ENCODE measurements at regions not wholly inside any gene's neighbourhood (a gene's known extent, or its start where the extent isn't known, plus 50 kb on each side); places are given as distances from the start of the nearest gene placed in this dataset.

DNA sequence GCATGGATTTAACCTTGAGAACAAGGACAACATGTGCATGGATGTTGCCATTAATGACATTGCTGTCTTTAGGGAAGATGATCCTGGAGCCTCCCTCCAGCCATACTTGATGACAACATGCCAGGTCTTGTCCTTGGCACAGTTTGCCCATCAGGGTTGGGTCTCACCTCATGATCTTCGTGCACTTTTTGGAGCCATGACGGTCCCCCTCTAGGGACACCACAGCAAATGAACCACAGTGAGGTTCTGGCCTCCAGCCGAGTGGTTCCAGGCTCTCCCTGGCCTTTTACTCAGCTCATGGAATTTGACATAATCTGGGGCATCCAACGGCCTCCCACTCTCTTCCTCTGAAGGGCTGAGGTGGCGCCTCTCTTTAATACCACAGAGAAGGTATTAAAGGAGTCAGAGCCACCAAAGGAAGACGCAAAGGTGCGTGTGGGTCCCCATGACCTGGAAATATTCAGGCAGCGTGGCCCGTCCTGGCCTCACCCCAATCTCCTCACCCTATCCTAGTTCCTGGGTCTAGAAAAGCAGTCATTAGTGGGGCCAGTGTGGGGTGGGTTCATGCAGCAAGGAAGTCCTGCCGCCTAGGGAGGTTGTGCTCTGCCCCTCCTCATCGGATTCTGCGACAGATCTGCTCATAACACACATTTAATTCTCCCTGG, 184.8 kb downstream of the CXCL12 start:
- DNase-seq (ENCODE audit: low read depth): no peak

DNA sequence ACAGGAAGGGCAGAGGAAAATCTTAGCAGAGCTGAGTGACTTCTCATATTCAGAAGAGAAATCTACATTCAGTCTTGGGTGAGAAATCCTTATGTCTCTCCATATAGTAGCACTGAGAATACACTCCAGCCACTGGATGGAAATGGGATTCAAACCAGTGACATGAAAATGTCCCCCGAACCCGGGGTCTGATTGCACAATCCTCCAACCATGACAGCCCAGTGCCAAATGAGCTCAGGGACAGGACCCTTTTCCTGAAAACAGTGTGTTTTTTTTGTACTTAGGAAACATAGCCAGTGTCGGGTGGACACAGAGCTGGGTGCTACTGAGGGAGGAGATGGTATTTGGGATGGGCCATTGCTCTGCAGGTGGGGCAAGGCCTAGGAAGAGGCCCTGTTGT, 185.6 kb downstream of the CXCL12 start:
- DNase-seq (ENCODE audit: low read depth): no peak

DNA sequence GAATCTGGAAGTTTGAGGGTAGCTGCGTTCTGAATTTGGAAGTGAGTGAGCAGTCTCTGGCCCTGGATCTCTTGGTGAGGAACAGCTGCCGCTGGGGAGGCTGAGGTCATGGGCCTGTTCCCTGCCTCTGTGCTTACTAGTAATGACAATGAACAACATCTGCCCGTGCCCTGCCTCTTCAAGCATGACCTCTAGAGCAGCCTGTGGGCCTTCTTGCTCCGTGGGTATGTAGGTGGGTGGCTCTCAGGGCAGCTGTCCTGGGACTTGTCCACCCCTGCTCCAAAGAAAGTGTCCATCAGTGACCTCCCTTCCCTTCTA, 186.2 kb downstream of the CXCL12 start:
- DNase-seq (ENCODE audit: low read depth): peak; percentile 70

DNA sequence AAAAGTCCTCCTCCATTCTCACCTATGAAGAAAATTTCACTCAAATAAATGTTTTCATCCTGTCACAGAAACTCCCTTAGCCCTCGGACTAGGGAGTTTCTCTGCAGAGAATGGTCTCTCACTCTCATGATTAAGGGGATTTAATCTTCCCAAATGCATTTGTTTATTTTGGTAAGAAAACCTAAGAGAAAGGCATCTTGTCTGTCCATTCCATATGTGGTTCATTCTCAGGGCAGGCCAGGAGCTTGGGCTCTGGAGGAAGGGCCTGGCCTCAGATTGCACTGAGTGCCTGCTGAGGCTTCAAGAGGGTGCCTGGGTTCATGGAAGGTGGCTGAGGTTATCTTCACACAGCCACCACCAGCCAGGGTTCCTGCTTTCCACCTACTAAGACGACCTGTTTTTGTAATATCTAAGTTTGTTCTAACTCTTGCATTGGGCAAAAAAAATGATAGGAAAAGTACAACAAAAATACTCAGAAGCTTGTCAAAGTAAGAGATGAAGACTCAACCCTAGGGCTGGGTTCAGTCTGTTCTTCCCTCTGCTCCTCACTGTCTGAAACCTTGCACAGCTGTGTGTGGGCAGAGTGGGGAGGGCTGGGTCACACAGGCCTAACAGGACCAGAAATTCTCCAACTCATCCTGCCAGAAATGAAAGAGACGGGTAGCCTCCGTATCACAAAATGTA, 186.7 kb downstream of the CXCL12 start:
- DNase-seq (ENCODE audit: low read depth): no peak

DNA sequence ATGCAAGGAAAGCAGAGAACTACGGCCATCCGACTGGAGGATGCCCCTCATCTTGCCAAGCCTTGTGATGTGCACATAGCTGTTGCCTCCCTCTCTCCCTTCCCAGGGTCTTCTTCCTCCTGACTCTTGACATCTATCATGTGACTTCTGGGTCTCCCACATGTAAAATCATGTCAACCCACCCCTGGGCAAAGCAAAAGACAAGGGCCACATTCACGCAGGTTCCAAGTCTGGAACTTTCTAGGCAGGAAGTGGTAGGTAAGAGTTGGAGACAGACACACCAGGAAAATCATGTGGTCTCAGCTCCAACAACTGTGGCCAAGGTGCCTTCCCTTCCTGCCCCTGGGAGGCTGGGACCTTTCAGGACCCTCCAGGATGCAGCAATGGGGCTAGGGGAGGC, 187.3 kb downstream of the CXCL12 start:
- DNase-seq (ENCODE audit: low read depth): no peak

DNA sequence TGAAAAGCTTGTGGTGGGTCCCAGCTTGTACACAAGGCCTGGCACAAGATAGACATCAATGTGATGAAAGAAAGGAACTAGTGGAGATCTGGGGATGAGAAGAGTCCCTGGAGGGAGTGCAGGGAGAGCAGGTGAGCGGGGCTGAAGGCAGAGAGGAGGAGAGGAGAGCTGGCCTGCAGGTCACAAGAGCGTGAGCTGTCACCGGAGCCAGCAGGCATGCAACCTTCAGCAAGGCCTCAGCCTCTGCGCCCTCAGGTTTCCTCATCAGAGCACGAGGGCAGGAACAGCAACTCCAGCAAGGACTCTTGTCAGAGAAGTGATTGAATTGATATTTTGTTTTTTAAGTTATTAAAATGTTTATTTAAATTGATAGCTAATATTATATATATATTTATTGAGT, 188.6 kb downstream of the CXCL12 start:
- DNase-seq (ENCODE audit: low read depth): no peak

DNA sequence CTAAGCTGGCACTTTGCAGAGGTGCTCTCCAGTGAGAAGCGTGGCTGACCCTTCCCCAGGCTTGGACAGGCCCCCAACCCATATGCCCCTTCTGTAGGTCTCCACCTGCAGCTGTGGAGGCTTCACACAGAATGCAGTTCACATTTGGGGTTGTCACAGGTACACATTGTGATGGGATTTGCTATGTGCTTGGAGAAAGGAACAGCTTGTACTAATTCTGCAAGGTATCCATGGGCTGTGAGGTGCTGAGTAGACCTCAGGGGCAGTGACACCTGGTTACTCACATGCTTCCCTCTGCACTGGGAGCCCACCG, 188.9 kb downstream of the CXCL12 start:
- DNase-seq (ENCODE audit: low read depth): no peak

DNA sequence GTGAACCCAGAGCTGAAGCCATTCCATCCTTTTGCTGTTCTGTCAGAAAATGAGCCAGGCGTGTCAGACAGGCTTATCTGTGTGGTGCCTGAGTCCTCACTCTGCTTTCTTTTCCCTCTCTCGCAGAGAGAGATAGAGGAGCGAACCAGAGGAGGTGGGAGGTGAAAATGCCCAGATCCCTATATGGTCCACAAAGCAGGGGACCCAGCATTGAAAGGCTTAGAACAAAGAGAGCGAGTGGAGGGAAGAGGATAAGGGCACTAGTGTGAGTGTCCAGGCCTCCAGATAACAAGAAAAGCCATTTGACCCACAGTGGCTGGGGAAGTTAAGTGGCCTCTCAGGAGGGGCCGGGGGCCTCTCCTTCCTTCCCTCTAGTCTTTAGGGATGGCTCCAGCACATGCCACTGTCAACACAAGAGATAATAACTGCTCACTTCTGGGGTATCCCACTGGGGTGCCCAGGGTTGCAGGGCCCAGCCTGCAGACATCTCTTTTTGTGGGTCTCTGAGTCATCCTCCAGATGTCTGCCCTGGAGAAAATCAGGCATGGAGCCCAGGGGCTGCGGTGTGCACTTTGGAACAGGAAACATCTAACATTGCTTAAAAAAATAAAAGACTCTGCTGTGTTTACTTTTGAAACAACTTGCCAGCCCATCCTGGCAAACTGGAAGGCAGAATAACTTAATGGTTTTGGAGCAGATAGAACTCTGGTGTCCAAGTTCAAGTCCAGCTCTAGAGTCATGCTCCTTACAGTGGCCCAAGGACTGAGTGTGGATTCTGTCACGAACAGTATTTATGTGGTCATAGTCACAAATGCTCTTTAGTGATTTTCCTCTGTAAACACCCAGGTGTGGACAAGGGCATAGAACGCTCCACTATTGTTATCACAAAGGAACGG, 189.5 kb downstream of the CXCL12 start:
- DNase-seq (ENCODE audit: low read depth): peak; percentile 92

DNA sequence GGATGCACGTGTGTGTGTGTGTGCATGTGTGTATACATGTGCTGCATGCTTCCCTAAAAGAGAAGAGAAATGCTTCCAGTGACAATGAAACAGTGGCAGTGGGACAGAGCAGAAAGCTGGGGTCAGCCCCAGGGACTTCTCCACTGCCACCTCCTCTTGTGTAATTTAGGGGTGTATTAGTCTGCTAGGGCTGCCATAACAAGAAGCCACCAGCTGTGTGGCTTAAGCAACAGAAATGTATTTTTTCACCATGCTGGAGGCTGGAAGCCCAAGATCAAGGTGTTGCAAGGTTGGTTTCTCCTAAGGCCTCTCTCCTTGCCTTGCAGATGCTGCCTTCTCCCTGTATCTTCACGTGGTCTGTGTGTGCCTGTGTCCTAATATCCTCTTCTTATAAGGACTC, 190.5 kb downstream of the CXCL12 start:
- no peak for DNase-seq (ENCODE audit: low read depth)

DNA sequence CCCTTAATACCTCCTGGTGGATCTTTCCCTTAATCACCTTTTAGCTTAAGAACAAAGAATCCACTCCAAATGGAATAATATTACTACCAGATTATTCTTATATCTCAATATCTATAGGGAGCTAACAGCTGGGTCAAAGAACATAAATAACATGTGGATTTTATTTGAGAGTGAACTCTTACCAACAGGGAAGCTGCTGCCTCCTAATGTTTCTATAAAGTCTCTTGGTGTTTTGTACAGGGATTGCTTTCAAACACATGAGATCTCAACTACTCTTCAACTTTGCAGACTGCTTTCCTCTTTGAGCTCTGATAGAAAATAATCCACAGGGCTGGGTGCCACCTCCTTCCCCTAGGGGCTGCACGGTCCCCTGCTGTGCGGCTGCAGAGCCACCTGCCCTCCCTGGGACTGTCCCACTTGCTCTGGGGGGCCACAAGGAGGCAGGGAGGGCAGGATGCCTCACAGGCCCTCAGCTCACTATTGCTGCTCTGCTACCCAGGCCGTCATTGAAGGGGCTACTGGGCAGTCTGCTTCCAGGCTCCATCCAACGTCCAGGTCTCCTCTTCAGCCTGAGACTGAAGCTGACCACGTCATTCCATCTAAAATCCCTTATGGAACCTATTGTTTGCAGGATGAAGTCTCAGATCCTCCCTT, 191.2 kb downstream of the CXCL12 start:
- DNase-seq (ENCODE audit: low read depth): no peak

DNA sequence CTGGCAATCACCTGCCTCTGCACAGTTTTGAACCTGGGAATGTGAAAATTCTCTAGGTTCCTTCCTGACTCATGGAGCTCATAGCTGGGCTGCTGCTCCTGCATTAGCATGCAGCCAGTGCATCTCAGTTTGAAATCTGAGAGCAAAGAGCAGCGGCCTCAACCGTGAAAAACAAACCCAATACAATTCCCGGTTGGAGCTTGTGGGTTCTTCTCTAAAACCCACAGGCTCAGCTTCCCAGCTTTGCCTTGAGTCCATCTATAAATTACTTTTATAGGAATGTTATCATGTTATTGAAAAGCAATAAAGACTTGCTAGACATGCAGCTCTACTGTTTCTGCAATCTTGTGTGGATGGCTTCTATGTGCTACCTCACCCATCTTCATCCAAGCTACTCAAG, 191.7 kb downstream of the CXCL12 start:
- DNase-seq (ENCODE audit: low read depth): peak; percentile 25

DNA sequence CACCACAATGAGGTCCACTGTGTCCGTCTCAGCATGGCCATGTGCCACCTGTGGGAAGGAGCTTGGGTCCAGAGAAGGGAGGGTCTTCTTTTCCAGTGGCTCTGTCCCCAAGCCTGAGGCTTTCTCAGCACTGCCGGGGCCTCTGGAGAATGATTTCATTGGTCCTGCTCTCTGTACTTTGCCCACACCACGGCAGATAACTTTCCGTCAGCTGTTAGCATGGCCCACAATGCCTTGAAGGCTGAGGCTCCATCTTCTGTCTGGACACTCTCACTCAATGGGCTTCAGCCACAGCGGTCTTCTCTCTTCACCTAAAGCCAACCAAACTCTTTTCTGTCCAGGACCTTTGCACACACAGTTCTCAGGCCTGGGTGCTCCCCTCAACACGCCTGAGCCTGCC, 192.5 kb downstream of the CXCL12 start:
- no peak for DNase-seq (ENCODE audit: low read depth)

DNA sequence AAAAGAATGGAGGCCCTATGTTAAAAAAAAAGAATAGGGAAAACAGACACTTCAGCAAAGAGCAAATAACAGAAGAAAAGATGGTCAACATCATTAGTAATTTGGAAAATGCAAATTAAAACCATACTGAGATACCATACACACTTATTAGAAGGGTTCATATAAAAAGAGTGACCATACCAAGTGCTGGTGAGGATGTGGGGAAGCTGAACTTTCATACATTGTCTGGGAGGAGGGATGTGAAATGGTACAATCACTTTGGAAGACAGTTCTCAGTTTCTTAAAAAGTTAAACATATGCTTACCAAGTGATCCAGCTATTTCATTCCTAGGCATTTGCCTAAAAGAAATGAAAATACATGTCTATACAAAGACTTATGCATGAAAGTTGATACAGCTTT, 194.4 kb downstream of the CXCL12 start:
- DNase-seq (ENCODE audit: low read depth): no peak

DNA sequence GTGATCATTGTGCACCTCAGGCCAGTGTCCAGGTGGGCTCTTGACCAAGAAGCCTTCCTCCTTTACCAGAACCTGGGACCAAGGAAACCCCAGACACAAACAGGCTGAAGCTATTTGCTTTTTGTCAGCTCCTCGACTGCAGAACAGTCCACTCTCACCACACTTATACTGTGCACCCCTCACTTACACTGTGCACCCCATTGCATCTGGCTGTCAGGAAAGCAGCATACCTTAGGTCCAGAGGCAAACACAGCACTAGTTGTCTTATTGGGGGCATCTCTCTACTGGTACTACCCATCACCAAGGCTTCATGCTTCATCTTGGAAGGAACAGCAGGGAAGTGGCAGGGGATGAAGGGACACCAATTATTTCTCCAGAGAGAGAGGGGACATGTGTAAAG, 198.1 kb downstream of the CXCL12 start:
- DNase-seq (ENCODE audit: low read depth): no peak

DNA sequence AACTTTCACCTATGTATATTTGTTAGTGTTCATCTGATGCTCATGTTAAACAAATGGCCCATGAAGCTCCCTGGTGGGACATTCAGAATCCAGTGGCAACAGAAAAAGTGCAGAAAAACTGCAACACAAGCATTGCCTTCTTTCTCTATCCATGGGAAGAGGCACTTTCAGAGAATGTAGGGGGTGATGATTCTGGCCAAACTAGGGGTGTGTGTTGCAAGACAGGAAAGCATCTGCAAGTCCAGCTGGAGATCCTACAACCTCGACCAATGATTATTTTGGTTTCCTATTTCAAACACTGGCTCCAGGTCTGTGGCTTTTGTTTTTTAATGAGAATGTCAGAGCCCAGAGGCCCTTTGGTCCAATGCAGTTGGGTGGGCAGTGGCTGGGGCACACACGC, 198.7 kb downstream of the CXCL12 start:
- DNase-seq (ENCODE audit: low read depth): no peak

DNA sequence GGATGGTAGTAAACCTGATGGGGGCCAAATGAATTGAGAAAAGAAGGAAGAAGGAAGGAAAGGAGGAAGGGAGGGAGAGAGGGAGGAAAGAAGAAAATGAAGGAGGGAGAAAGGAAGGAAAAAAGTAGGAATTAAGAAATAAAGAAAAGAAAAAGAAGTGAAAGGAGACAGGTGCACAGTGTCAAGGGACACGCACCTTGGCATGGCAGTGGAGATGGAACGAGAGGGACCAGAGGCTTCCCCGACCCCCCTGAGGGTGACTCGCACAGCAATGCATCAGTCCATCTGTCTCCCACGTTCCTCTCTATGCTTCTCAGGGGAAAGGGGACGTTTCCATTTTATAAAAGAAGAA, 199.6 kb downstream of the CXCL12 start:
- DNase-seq (ENCODE audit: low read depth): no peak

DNA sequence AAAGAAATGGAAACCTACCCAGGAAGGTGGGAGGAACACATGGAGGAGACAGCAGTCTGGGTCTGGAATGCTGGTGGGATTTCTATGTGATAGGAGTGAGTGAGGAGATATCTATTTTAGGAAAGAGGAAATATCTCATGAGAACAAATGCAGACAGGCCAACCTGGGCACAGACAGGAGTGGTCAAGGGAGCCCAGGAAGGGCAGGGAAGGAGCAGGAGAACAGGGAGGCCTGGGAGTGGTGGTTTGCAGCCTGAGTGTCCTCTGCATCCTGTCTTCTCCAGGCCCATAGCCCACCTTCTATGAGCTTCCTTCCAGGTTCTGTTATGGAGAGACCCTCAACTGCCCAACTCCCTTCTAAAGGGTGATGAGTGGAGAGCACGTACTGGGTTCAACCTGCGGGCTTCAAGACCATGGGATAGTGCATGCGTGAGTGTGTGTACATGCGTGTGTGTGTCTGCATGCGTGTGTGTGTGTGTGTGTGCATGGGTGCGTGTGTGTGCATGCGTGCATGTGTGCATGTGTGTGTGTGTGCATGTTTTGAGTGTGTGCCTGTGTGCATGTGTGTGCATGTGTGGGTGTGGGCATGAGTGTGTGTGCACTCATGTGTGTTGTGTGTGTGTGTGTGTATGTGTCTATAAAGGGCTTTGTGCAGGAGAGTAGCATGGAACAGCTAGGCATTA, 200.1 kb downstream of the CXCL12 start:
- DNase-seq (ENCODE audit: low read depth): no peak

DNA sequence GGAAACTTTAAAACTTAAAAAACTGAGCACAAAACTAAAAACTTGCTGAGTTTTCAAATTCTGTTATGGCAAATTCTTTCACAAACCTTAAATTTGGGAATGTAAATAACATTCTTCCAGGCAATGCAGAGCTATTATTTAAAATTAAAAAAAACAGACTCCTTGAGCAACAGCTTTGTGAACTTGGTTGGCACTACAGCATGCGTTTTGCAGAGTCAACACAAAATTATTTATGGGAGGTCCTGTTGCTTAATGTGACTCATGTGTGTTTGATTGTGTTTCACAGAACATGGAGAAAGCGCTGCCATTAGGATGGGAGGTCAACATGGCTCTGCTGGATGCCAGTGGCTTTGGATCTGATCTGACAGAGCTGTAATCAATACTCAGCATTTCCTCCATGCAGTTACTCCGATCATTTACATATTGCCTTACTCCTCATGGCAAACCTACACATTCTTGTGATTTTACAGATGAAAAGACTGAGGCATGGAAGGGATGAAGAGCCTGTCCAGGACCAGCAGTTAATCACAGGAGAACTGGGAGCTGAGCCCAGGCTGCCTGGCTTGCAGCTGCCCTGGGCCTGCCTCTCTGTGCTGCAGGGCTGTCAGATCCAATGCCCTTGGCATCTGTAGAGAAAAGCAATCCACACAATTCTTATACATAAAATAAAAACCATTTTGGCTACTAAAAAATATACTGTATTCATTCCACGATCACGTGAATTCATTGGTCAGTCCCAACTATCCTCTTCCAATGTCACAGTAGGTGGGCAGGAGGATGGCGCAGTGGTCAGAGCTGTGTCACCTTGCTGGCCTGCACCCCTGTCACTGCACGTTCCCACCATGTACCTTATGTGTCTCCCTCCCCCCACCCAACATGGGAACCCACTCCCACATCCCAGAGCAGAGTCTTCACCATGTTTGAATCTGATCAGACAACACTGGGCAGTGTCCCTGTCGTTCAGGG, 200.9 kb downstream of the CXCL12 start:
- DNase-seq (ENCODE audit: low read depth): peak; percentile 16

DNA sequence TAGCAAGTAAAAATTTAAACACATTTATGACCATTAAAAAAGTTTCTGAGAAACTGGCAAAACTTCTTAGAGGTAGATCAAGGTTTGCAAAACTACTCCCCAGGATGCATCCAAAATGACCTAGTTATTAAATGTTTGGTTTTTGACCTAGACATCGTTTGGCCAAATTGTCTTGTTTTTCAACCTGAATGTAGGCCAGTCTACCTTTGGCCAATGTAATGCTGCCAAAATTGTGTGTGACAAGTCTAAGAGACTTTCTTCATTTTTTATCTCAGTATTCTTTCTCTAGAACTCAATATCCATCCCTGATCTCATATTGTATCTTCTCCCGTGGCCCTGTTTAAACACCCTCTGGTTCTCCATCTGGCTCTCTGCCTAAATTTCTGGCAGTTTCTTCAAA, 202.0 kb downstream of the CXCL12 start:
- no peak for DNase-seq (ENCODE audit: low read depth)

DNA sequence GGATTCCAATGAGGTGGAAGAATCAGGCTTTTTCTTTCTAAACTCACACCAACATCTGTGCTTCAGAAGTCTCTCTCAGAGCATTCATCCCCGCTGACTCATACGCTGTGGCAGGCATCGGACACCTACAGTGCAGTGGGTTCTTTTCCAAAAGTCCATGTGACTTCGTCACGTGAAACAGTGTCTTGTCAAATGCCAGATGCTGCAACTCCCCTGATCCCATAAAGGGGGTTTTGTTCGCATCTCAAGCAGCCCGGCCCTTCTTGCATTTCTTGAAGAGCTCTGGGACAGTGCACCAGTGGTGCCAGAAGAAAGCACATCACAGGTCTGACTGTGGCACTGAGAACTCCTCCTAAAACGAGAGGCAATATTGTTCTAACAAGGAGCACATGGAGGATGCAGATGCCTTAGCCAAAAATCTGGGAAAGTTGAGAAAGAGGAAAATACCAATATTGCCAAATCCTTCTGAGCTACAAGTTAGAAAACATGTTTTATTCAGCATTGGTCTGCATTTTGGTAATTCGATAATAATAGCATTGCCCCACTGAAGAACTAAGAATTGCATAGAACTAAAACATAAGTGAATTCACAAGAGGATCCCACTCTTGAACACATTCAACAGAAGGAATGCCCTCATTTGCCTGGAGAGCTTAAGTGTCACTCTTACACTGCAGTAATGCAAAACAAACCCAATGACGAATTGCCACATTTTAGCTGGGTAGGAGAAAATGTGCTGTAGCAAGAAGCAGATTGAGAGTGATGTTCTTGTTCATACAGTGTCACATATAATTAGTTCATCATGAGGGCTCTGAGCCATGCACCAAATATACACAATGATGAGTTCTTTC, 204.4 kb downstream of the CXCL12 start:
- peak; percentile 84 for DNase-seq (ENCODE audit: low read depth)

Data from LHCN-M2 (cell line).